Omental fat pad (tissue), 3 donors: ENCODE measurements at regions not wholly inside any gene's neighbourhood (a gene's known extent, or its start where the extent isn't known, plus 50 kb on each side); places are given as distances from the start of the nearest gene placed in this dataset.
"Not testable (repeated sequence)": the region's sequence is repeated elsewhere in the genome, so short reads cannot be mapped to it uniquely, and the experiment has no call there.

Experiments
- ATAC-seq: fragments of 150-250 bp; one replicate; pipeline ENCODE4 v1.9.1; 2016; ENCODE audit warnings: mild to moderate bottlenecking, moderate library complexity; ENCODE audit not compliant: low FRiP score
- DNase-seq: peaks from one replicate; pipeline ENCODE4 v3.0.0-alpha.2; 2019; ENCODE audit warnings: low spot score
- CTCF ChIP-seq, 3 donors: fragments of 450-650 bp; IDR thresholded peaks; one replicate each; pipeline ENCODE4 v1.5.1; 2016 to 2017; ENCODE audit warnings: antibody characterized with exemption in 3 of 3, mild to moderate bottlenecking in 3 of 3, moderate library complexity in 2 of 3

GRCh38 chr11:45733176-45733575, 67.8 kb upstream of the CHST1 start:
- TF ChIP-seq CTCF (IDR thresholded peaks at IDR 0.05) = no peak
- DNase-seq (no peak), ATAC-seq (no peak)

- ATAC-seq = no peak
- no peak for TF ChIP-seq CTCF (IDR thresholded peaks at IDR 0.05)
- no peak for DNase-seq
Measured at GRCh38 chr11:45732343-45732742, 66.9 kb upstream of the CHST1 start.

- not testable (repeated sequence) for ATAC-seq, DNase-seq
Measured at GRCh38 chr11:45731171-45731570, 65.7 kb upstream of the CHST1 start.

- ATAC-seq (no peak), DNase-seq (no peak)
- no peak for TF ChIP-seq CTCF (IDR thresholded peaks at IDR 0.05)
Measured at GRCh38 chr11:45730014-45730413, 64.6 kb upstream of the CHST1 start.

GRCh38 chr11:45726493-45727054, 61.2 kb upstream of the CHST1 start:
- ATAC-seq = no peak
- no peak for DNase-seq
- TF ChIP-seq CTCF (IDR thresholded peaks at IDR 0.05) = no peak

- TF ChIP-seq CTCF (IDR thresholded peaks at IDR 0.05) = no peak
- ATAC-seq = no peak
- DNase-seq = no peak
Measured at GRCh38 chr11:45725776-45726492, 60.5 kb upstream of the CHST1 start.

GRCh38 chr11:45725121-45725520, 59.7 kb upstream of the CHST1 start:
- ATAC-seq = no peak
- DNase-seq = no peak
- TF ChIP-seq CTCF (IDR thresholded peaks at IDR 0.05) = no peak
